ENCODE measurements at regions not wholly inside any gene's neighbourhood (a gene's known extent, or its start where the extent isn't known, plus 50 kb on each side); places are given as distances from the start of the nearest gene placed in this dataset.

DNA sequence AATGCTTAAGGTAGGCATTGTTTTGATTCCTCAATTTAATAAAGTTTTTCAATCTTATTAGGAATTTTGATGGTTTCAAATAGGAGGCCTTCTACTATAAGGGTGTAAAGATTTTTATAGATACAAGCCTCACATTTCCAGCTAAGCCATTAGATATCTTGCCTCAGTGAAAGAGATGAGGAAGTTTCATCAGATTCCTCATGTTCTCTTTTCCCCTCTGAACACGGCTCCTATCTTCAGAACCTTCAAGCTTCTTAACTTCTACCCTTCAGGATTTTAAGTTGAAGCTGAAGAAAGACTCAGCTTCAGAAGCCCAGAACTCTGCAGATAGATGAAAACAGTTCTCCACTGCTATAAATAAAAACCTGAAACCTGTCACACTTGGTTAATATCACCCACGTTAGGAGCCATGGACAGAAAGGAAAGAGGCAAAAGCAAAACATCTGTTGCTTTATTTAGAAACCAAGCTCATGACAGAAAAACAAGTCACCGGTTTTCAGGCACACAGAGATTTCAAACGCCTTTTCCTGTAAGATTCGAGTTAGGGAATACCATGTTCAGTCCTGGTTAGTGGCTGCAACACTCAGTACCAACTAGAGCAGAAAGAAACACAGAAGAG lies 82.2 kb upstream of the GOLGA8B start:
- TF ChIP-seq CTCF (conservative IDR thresholded peaks at IDR 0.05; ENCODE audit: low read length) (no peak), EZH2phosphoT487 (IDR thresholded peaks at IDR 0.05; ENCODE audit: borderline replicate concordance, low read depth, low read length) (no peak)

Measured in OCI-LY7 (cell line).